HepG2 (cell line): ENCODE measurements at regions not wholly inside any gene's neighbourhood (a gene's known extent, or its start where the extent isn't known, plus 50 kb on each side); places are given as distances from the start of the nearest gene placed in this dataset.

ENCODE experiments used
- ATAC-seq: fragments of 200-7000 bp; cut with Tn5 transposase; 3 replicates; pipeline ENCODE4 v1.9.1; 2020; ENCODE audit warnings: mild to moderate bottlenecking, moderate library complexity
- BruUV-seq: library from RNA; stranded (reverse); fragments of 400-500 nt; replicated peaks from 2 replicates; lab custom pipeline; 2021; lab: Mats Ljungman, UMichigan
- CTCF ChIA-PET: fragments of 300-600 bp; formaldehyde crosslinking; extraction: SDS; loops from one replicate; lab custom pipeline; 2021; ENCODE audit warnings: low total read pairs, inconsistent platforms, low intra/inter-chr PET ratio; lab: Yijun Ruan, JAX
- POLR2A ChIA-PET: fragments of 350-600 bp; sonication (Branson Sonifier 250); formaldehyde crosslinking; loops from one replicate; lab custom pipeline; 2020; ENCODE audit warnings: antibody characterized with exemption, inconsistent platforms; lab: Yijun Ruan, JAX
- DNase-seq: peaks from one replicate; pipeline ENCODE4 v3.0.0-alpha.2; 2015; ENCODE audit warnings: low spot score
- FAIRE-seq: peaks from 3 replicates; lab custom pipeline; 2011; peaks lifted over from hg19 to GRCh38; lab: Jason Lieb, UNC
- H2AFZ ChIP-seq: one replicate; pipeline ENCODE4 v1.6.1; 2011; ENCODE audit warnings: low read length, inconsistent platforms
- H3K27ac ChIP-seq: fragments of 300-600 bp; 3 replicates; pipeline ENCODE4 v1.8.0; 2011; ENCODE audit warnings: mixed run types, mild to moderate bottlenecking, mixed read lengths, low read length, inconsistent platforms; ENCODE audit not compliant: insufficient read depth; ENCODE audit errors: extremely low read length
- H3K27me3 ChIP-seq, 2 experiments: fragments of 200-600 bp in 1 of 2; 2 replicates in 1 of 2; 3 replicates in 1 of 2; pipeline versions ENCODE4 v1.6.0 to v1.8.0; 2011; ENCODE audit warnings: low read length in 2 of 2, mild to moderate bottlenecking in 2 of 2, moderate library complexity in 2 of 2, inconsistent platforms in 1 of 2; ENCODE audit not compliant: insufficient read depth in 2 of 2, control insufficient read depth in 1 of 2
- H3K36me3 ChIP-seq, 2 experiments: fragments of 200-600 bp in 1 of 2; replicated peaks in 1 of 2; 2 replicates in 1 of 2; 3 replicates in 1 of 2; pipeline versions ENCODE4 v1.5.1 to v1.8.0; 2011; ENCODE audit warnings: low read length in 2 of 2, inconsistent platforms in 1 of 2; ENCODE audit not compliant: insufficient read depth in 2 of 2, control insufficient read depth in 1 of 2
- H3K4me1 ChIP-seq: 2 replicates; pipeline ENCODE4 v1.5.1; 2012; ENCODE audit warnings: low read length, inconsistent platforms; ENCODE audit not compliant: insufficient read depth
- H3K4me2 ChIP-seq: 2 replicates; pipeline ENCODE4 v1.6.0; 2011; ENCODE audit warnings: low read depth, low read length, inconsistent platforms
- H3K4me3 ChIP-seq, 3 experiments: fragments of 200-600 bp in 1 of 3; sonication (generic), shearing (Covaris generic) in 1 of 3; replicated peaks in 1 of 3; 2 replicates each; pipeline ENCODE4 v1.5.1; 2011 to 2016; ENCODE audit warnings: low read length in 3 of 3, inconsistent platforms in 2 of 3, low read depth in 2 of 3, mild to moderate bottlenecking in 2 of 3, control low read depth in 1 of 3, mixed read lengths in 1 of 3; ENCODE audit not compliant: insufficient read depth in 1 of 3
- H3K79me2 ChIP-seq: one replicate; pipeline ENCODE4 v1.6.1; 2011; ENCODE audit warnings: low read length, inconsistent platforms; ENCODE audit not compliant: insufficient read depth
- H3K9ac ChIP-seq: 2 replicates; pipeline ENCODE4 v1.6.0; 2011; ENCODE audit warnings: mild to moderate bottlenecking, low read depth, low read length, inconsistent platforms; ENCODE audit not compliant: insufficient read depth
- H3K9me3 ChIP-seq: 2 replicates; pipeline ENCODE4 v1.5.1; 2012; ENCODE audit warnings: mild to moderate bottlenecking, low read length
- H4K20me1 ChIP-seq: 2 replicates; pipeline ENCODE4 v1.6.0; 2011; ENCODE audit warnings: inconsistent platforms, mild to moderate bottlenecking, low read length, moderate library complexity; ENCODE audit not compliant: insufficient read depth
- CREM ChIP-seq, 2 experiments: sonication (generic) in 1 of 2; formaldehyde crosslinking in 1 of 2; IDR thresholded peaks; 2 replicates each; pipeline versions ENCODE4 v1.4.0 to v1.6.1; 2016 to 2020; ENCODE audit warnings: antibody characterized with exemption in 1 of 2, mild to moderate bottlenecking in 1 of 2, missing genetic modification reagents in 1 of 2
- E2F2 ChIP-seq: sonication (generic); formaldehyde crosslinking; IDR thresholded peaks from 2 replicates; pipeline ENCODE4 v1.4.0; 2020; ENCODE audit warnings: missing genetic modification reagents, borderline replicate concordance
- HMGXB3 ChIP-seq: sonication (generic); formaldehyde crosslinking; IDR thresholded peaks from 2 replicates; pipeline ENCODE4 v1.4.0; 2020; ENCODE audit warnings: missing genetic modification reagents, borderline replicate concordance
- REL ChIP-seq: sonication (generic); formaldehyde crosslinking; conservative IDR thresholded peaks from 2 replicates; pipeline ENCODE4 v1.8.0; 2022; ENCODE audit warnings: mild to moderate bottlenecking, missing genetic modification reagents, moderate library complexity
- ZBTB33 ChIP-seq: sonication (generic); formaldehyde crosslinking; IDR thresholded peaks from 2 replicates; pipeline ENCODE4 v1.4.0; 2020; ENCODE audit warnings: missing genetic modification reagents
- ZFP1 ChIP-seq: IDR thresholded peaks from 2 replicates; pipeline ENCODE4 v1.6.1; 2016
- in situ Hi-C: cut with HindIII; loops from 2 replicates; pipeline ENCODE4 v1.10.0; 2017; ENCODE audit warnings: low pct_unique_long_range_greater_than_20kb; ENCODE audit not compliant: extremely low pct_ligation_motif_present
- intact Hi-C: fragments of 100-400 bp; cut with micrococcal nuclease; formaldehyde crosslinking; loops from one replicate; pipeline ENCODE4 v1.10.0; 2022; ENCODE audit not compliant: unreplicated experiment

GRCh38 chr3:81375921-81376320 lies 385.5 kb downstream of the GBE1 start:
- H3K4me2 ChIP-seq: no peak overlapping the region
- H3K4me3 ChIP-seq: no peak overlapping the region
- H2AFZ ChIP-seq: no peak overlapping the region
- intact Hi-C loops: no loop called here
- H3K4me1 ChIP-seq: no peaks in the 10 kb centered on the region
- FAIRE-seq (no peak), DNase-seq (no peak), ATAC-seq (no peak)
- no peaks in the 10 kb centered on the region for H4K20me1 ChIP-seq
- TF ChIP-seq ZBTB33 (CRISPR knock-in tag): no peak
- TF ChIP-seq E2F2 (CRISPR knock-in tag): no peak
- no peak for TF ChIP-seq CREM (IDR thresholded peaks at IDR 0.05)
- no peak for TF ChIP-seq CREM (CRISPR knock-in tag; IDR thresholded peaks at IDR 0.05)
- TF ChIP-seq ZFP1: no peak
- no peak for TF ChIP-seq REL (CRISPR knock-in tag)
- no peak for TF ChIP-seq HMGXB3
- BruUV-seq: no TSS peak
- no peak overlapping the region for H3K9ac ChIP-seq
- H3K9me3 ChIP-seq: no peaks in the 10 kb centered on the region
- CTCF ChIA-PET: no interaction called here
- H3K79me2 ChIP-seq: no peaks in the 10 kb centered on the region
- no peak overlapping the region for H3K27ac ChIP-seq
- POLR2A ChIA-PET: no interaction called here
- H3K36me3 ChIP-seq: no peaks in the 10 kb centered on the region
- in situ Hi-C loops: no loop called here
- no peaks in the 10 kb centered on the region for H3K27me3 ChIP-seq
